ENCODE measurements at regions not wholly inside any gene's neighbourhood (a gene's known extent, or its start where the extent isn't known, plus 50 kb on each side); places are given as distances from the start of the nearest gene placed in this dataset.
"Not testable (repeated sequence)": the region's sequence is repeated elsewhere in the genome, so short reads cannot be mapped to it uniquely, and the experiment has no call there.

DNA sequence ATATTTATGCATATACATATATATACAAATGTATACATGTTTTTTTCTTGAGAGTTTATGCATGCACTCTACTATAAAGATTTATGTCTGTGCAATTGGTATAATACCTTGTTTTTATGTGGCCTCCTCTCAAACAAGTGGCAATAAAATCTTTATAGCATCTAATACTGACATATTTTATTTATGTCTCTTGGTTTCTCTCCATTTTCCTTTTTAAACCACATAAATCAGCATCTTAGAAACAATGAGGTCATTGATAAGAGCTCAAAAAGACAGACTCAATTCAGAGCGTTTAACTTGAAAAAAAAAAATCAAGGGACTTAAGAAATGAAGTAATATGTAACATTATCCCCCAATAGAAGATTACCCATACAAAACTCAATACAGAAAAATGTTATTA lies 1442.2 kb upstream of the ALCAM start:
- no peak for DNase-seq

DNA sequence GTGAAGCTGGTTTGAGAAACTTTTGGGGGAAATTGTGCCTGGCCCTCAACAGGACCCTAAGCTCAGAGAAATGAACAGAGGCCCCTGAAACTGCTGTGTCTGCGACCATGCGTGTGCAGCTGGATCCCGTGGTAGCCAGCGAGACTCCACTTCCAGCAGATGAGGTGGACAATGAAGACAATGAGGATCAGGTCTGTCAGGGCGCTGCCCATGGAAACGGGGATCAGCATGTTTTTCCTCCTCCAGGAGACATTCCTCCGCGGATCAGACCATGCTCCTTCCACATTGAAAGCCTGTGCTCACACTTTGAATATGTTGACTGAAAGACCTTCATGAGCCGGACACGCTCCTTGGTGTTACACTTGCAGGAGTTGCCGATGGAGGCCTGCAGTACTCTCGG lies 1439.8 kb upstream of the ALCAM start:
- DNase-seq = no peak

GRCh38 chr3:103927896-103928295 lies 1438.8 kb upstream of the ALCAM start:
- no peak for DNase-seq

GRCh38 chr3:103937094-103937493 lies 1429.6 kb upstream of the ALCAM start:
- DNase-seq = no peak

- DNase-seq = no peak
These were observed 1419.6 kb upstream of the ALCAM start for GRCh38 chr3:103947062-103947461.

DNA sequence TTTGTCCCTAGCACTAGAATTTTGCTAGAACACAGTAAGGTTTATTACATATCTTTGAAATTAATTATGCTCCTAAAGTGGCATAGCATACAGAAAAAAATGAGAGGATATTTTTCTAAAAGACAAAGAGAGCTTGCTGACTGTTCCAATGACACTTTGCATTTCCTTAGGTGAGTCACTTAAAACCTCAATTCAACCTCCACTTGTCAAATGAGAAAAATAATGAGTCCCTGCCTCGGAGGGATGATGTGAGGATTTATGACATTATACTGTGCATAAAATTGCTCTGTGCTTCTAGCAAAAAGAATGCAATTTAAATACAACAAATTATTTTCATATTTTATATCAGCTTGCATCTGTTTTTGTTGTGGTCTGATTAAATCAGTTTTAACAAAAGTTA lies 1417.0 kb upstream of the ALCAM start:
- DNase-seq = no peak

DNA sequence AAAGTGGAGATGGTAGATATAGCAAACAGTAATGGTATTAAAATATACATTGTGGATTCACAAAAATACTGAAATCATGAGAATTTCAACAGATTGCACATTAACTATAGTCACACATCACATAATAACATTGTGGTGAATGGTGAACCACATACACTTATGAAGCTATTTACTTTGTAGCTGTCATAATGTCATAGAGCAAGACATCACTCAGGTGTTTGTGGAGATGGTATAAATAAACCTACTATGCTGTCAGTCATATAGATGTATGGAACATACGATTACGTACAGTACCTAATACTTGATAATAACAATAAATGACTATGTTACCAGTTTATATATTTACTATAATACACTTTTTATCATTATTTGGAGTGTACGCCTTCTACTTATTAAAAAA lies 1416.0 kb upstream of the ALCAM start:
- DNase-seq = no peak

GRCh38 chr3:103953796-103954195 lies 1412.9 kb upstream of the ALCAM start:
- peak; percentile 33 for DNase-seq

GRCh38 chr3:103960819-103961218 lies 1405.9 kb upstream of the ALCAM start:
- DNase-seq = no peak

- no peak for DNase-seq
These were observed 1403.1 kb upstream of the ALCAM start for GRCh38 chr3:103963599-103963998.

- DNase-seq = no peak
These were observed 1400.9 kb upstream of the ALCAM start for GRCh38 chr3:103965764-103966163.

DNA sequence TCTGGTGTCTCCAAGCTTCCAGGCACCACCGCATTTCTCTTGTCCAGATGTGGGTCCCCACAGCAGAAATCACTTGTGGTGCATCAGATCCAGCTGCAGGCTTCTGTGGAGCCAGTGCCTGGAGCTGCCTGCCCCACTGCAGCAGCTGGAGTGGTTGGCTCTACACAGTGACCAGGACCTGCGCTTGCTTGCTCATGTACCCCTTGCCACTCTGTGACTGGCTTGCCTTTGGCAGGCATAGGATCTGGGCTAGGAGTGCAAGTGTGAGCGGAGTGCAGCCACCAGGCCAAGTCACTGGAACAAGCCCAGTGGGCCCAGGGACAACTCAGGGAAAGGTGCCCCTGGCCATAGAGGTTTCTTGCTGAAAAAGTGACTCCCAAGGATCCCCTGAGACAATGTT lies 1400.0 kb upstream of the ALCAM start:
- DNase-seq = no peak

- no peak for DNase-seq
These were observed 1398.6 kb upstream of the ALCAM start for GRCh38 chr3:103968131-103968530.

DNA sequence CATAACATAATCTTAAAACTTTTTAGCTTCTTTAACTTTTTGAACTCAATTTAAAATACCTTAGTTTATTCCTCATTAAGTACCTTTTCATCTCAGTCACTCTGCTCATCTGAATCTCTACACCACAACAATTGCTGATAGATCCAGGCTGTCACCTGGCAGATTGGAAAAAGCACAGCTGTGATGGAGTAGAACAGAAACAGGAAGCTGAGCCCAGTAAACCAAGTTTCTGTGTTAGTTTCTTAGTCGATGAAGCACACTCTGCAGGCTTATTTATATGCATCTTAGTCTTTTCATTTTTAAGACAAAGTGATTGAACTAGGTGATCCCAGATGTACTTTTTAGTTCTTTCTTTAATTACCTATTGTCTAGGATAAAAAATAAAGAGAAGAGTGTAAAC lies 1398.0 kb upstream of the ALCAM start:
- DNase-seq = peak; percentile 13

DNA sequence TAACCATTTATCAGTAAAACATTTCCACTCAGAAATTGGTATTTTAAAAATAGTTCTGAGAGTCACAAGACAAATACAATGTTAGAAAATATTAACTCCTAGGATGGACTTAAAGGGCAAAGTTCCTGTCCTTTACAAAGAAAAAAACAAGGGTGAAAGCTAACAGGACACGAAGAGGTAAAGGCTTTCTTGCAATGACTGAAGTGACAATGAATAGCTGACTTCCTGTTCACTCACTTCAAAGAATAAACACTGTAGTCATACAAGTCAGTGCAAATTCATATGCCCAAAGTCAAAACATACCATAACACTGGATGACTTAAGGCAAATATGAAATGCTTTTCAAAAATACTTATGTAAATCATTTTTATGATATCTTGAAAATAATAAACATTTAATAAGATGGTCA lies 1389.8 kb upstream of the ALCAM start:
- DNase-seq = no peak

GRCh38 chr3:103977417-103977816 lies 1389.3 kb upstream of the ALCAM start:
- DNase-seq = no peak

- DNase-seq = peak; percentile 22
These were observed 1375.1 kb upstream of the ALCAM start for GRCh38 chr3:103991461-103992115.

DNA sequence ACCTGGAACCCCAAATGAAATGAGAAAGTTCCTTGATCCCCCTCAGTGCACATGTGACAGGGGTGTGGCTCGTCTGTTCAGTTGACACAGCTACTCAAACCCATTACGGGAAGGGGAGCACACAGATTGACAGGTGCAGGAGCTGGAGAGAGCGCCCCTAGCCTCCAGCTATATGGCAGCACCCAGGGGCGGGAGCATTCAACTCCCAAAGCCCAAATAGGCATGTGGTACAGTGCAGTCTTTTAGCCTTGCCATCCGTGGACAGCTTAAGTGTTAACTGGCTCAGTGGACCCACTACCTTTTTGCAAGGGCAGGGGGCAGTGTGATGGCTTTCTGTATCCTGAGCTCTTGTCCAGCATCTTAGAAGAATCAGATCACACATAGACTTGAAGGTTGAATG lies 1374.2 kb upstream of the ALCAM start:
- DNase-seq = no peak

GRCh38 chr3:104004956-104005355 lies 1361.8 kb upstream of the ALCAM start:
- no peak for DNase-seq

DNA sequence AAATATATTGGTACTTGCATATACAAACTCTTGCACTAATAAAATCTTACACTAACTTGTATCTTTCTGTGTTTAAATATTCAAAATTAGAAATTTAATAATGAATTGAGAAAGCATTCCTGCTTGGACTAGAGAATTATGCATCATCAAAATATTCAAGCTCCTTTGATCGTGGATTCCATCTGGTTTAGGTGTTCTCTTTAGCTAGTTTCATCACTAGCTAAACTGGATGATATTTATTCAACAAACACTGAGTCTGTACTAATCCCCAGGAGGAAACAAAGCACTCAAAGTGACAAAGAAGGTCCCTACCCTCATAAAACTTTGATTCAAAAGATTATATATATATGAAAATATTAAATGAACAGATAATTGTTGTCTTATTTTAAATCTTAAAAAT lies 1360.9 kb upstream of the ALCAM start:
- DNase-seq = no peak

DNA sequence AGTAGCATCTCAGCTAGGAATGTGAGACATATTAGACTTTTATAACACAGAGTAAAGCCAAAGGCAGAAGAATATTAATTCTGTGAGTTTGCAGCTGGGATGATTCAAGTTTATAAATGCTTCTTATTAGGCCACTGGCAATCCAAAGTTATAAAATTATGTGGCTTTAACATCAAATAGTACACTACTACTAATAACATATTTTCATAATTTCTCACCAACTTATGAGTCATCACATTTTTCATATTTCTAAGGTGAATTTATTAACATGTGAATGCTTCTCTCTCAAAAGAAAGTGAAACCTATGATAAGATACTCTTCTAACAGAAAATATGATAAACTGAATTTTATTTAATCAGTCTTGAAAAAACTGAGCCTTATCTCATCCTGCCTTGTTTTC lies 1348.2 kb upstream of the ALCAM start:
- no peak for DNase-seq

DNA sequence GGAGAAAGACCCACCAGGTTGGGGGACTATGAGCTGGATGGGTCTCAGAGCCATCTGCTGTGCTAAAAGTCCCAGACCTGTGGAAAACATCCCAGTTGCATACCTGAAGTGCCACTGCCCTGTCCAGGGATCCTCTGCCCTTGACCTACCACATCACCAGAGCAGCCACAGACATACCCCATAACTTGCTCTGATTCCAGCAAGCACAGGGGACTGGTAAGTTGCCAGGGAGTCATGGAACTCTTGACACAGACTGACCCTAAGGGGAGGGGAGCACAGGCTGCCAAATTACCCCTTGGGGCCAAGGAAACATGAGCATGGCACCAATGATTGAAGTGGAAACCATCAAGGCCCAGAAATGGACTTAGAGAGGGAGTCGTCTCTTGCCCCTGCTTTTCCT lies 1335.1 kb upstream of the ALCAM start:
- DNase-seq = no peak

GRCh38 chr3:104032283-104032682 lies 1334.4 kb upstream of the ALCAM start:
- no peak for DNase-seq

- no peak for DNase-seq
These were observed 1325.8 kb upstream of the ALCAM start for GRCh38 chr3:104040896-104041295.

DNA sequence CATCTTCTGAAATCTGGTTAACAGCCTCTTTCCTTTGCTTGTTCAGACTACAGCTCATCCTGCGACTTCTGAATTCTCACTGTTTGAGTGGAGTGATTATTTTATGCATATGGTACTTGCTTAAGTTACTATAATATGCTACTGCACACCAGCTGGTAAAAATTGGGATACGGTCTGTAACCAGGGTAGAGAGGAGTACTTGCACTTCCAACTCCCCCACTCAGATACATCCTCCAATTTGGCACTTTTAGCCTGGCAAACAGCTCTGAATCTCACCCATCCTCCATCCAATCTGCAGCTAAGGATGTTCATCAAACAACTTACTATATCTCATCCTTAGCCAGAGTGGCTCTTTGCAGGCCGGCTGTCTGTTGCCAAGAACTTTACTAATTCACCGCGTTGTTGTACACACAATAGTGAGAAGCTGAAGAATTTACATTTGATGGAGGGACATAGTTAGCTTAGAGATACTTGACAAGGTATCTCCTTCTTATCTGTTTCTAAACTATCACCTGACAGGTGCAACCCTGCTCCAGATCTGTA lies 1323.6 kb upstream of the ALCAM start:
- not testable (repeated sequence) for DNase-seq
